ENCODE measurements at regions not wholly inside any gene's neighbourhood (a gene's known extent, or its start where the extent isn't known, plus 50 kb on each side); places are given as distances from the start of the nearest gene placed in this dataset.
"Not testable (repeated sequence)": the region's sequence is repeated elsewhere in the genome, so short reads cannot be mapped to it uniquely, and the experiment has no call there.

- DNase-seq, result no peak
These were observed 350.7 kb downstream of the NSUN3 start for GRCh38 chr3:94413336-94414108.

GRCh38 chr3:94414418-94414817 is 351.6 kb downstream of the NSUN3 start:
- DNase-seq, result no peak

DNA sequence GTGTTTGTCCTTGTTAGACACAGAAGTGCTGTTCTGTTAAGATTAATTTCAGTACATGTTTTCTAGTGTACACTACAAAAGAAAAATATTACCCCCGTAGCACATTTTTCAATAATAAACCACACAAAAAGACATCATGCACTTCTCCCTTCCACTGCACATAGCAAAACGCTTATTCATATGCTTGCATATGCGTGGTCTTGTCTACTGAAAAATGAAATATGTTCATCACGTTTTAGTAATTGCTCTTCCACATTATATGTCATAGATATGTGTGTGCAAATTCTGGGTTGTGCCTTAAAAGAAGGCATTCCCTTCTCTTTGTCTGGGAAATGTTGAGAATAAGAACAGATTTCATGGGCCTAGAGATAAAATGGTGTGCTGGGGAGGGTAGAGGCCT is 353.9 kb downstream of the NSUN3 start:
- no peak for DNase-seq

DNA sequence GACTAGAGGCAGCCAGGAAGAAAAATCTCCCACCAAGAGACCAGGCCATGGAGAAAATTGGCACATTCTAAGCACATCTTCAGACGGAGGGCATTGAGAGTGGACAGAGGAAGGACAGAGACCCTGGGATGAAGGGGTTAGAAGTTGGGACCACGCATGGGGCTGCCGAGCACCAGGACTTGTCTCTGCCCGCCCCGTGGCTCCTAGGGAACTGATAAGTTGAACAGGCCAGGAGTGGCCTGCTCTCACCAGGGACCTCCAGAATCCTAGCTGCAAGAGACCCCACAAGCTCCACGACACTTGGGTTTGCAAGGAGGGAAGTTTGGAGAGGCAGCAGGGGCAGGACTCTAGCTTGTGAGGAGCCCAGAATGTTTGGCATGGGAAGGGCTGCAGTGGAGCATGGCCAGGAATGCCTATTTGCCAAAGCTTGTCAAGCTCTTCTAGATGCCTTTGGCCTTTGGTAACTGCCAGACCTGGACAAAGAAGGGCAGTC is 355.1 kb downstream of the NSUN3 start:
- no peak for DNase-seq

DNA sequence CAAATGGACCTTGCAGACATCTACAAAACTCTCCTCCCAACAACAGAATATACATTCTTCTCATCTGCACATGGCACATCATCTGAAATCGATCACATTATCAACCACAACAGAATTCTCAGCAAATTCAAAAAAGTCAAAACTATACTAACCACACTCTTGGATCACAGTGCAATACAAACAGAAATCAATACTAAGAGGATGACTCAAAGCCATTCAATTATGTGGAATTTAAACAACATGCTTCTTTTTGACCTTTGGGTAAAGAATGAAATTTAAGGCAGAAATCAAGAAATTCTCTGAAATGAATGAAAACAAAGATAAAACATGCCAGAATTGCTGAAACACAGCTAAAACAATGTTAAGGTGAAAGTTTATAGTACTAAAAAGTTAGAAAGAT is 358.1 kb downstream of the NSUN3 start:
- DNase-seq, result no peak

DNA sequence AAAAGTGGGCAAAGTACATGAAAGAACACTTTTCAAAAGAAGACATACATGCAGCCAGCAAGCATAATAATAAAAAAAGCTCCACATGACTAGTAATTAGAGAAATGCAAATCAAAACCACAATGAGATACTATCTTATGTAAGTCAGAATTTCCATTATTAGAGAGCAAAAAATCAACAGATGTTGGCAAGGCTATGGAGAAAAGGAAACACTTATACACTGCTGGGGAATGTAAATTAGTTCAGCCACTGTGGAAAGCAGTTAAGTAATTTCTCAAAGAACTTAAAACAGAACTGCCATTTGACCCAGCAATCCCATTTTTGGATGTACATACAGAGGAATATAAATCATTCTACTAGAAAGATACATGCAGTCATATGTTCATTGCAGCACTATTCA is 360.7 kb downstream of the NSUN3 start:
- DNase-seq, result no peak

- DNase-seq, result no peak
These were observed 366.7 kb downstream of the NSUN3 start for GRCh38 chr3:94429517-94429916.

- DNase-seq, result no peak
These were observed 369.2 kb downstream of the NSUN3 start for GRCh38 chr3:94431876-94432570.

- no peak for DNase-seq
These were observed 370.9 kb downstream of the NSUN3 start for GRCh38 chr3:94433811-94434210.

DNA sequence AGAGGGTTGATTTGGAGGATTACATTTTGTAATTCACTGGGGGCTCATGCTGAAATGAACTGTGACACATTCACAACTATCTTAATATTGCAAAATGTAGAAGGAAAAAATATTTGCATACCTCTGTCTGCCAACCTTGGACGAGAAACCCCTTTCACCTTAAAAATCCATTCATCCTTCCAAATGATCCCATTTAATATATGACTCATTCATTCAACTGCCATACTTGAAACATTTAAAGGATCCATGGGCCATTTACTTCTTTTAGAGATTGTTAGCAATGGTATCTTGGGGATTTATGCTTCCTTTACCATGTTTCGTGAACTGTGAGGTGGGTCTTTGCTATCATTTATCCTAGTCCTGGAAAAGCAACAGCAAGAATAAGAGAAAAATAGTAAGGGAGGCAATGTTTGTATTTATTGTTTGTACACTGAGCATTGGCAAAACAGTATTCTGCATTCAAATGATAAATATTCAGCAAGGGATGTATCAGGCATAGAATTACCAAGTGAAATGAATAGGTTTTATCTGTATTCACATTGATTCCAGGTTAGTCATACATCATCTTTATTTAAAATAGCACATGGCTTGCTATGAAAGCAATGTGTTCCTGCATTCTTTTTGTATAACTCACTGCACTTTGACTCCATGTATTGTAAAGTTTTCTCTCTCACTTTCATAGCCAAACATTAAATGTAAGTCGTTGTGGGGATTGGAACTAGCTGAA is 378.1 kb downstream of the NSUN3 start:
- DNase-seq, result no peak

GRCh38 chr3:94441494-94441847 is 378.6 kb downstream of the NSUN3 start:
- no peak for DNase-seq

DNA sequence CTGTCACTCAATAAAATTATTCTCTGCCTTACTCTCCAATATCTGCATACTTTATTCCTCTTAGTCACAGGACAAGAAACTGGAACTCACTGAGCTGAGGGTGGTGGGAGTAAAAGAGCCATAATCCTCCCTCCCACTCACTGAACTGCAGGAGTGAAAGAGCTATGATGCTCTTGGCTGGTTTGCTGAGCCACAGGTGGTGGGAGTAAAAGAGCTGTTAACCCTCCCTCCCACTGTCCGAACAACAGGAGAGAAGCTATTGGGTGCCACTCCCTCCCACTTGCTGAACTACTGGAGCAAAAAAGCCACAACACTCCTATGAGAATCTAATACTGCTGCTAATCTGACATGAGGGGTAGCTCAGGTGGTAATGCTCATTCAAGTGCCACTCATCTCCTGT is 391.0 kb downstream of the NSUN3 start:
- DNase-seq, result no peak

GRCh38 chr3:94459167-94459566 is 396.3 kb downstream of the NSUN3 start:
- no peak for DNase-seq

DNA sequence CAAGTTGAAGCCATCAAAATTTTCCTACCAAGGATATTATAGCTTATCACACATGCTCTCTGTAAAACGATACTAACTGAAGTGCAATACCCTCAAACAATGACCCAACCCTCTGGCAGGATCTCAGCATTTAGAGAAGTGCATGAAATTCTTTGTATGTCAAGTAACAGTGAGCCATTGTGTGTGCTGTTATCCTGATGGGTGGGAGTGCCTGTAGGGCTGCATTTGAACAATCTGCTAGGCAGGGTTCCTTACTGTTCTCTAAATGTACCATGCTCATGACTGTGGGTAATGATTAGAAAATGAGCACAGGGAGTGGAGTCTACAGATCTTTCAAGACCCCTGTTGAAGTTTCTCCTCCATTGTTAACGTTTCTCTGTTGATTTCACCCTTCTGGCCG is 398.1 kb downstream of the NSUN3 start:
- no peak for DNase-seq

GRCh38 chr3:94462931-94463330 is 400.1 kb downstream of the NSUN3 start:
- DNase-seq, result no peak

DNA sequence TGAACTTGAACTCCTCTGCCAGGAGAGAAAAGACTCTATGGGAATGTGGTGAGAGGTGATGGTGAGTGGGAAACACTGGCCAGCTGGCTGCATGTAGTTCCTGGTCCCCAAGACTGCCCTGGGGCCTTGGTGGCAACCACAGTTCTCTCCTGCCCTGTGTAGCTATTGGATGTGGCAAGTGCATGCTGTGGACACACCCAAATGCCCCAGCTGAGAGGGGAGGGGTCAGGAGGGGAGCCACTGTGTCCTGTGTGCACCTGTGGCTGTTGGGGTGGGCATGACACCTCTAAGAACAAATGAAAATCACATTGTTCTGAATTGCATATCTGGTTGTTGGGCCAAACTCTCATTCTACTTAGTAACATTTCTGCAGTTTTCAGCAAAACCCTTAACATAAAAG is 409.6 kb downstream of the NSUN3 start:
- no peak for DNase-seq

DNA sequence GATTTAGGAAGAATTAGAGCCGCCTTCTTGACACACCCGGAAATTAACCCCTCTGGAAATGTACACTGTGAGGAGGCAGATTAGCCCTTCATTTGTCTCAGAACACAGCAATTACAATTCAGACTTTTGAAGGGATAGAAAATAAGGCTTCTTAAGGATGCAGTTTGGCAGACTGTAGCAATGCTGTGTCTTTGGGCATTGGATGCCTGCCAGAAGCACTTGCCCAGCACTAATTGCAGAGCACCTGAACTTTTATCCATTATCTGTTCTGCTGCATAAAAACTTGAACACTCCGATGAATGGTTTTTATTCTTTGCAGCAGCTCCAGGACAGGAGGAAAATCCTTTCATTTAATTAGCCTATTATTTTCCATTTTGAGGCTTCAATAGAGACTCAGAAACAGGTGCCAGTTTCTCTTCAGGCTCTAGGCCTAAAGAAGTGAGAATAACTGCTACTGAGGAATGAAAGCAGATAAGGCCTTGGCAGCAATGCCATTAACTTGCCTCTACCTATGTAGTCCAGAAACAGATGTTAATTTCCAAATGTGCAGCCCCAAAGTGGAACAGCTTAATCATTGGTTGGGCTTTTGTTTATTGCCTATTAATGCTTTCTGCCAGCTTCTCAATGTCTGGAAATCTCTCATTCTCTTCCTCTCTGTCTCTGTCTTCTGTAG is 418.5 kb downstream of the NSUN3 start:
- no peak for DNase-seq

DNA sequence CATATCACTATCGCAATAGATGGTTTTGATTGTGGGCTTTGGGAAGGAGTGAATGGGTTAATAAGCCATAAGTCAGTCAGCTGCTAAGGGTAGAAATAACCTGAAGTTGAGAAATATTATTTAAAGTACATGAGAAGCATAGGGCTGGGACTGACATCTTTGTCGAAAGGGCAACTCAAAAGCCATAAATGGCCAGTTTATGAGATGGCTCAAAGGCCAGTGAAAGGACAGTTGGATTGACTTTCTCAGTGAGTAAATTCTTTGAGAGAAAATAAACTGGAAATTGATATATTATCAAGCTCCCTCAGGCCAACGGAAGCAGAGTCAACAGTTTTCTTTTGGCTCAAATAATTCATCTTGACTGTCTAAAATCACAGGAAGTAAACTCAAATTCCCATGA is 419.8 kb downstream of the NSUN3 start:
- DNase-seq, result no peak

DNA sequence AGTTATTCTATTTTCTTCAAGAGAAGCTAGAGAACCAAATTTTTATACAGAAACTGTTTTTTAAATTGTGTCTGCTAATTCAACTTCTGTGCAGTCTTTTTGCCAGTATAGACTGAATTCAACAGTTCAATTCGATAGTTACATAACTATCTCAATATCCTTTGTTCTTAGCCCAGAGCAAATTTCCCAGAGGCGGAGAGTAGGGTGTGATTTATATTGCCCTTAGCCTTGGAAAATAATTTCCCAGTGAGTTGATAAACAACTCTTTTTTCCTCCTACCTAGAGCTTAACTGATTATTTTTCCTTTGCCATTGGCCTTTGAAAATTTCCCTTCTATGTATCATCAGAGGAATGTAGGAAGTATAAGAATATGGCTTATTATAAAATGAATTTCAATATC is 420.5 kb downstream of the NSUN3 start:
- DNase-seq, result no peak

GRCh38 chr3:94494992-94495391 is 432.1 kb downstream of the NSUN3 start:
- DNase-seq, result no peak

DNA sequence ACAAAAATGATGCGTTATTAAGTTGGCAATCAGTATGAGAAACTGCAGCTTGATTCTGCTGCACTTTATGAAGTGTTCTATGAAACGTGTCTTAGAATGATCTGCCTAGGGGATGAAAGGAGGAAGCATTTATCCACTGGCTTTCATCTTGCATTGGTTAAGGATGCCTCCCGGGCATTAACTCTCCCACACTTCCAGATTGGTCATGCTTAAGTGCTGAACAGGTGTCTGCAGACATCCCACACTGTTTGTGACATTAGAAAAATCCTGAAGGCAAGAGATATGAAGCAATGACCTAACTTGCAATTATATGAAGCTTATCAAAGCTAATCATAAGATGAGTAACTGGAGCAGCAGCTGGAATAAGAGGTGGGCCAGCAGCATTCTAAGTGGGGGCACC is 437.3 kb downstream of the NSUN3 start:
- DNase-seq, result no peak

DNA sequence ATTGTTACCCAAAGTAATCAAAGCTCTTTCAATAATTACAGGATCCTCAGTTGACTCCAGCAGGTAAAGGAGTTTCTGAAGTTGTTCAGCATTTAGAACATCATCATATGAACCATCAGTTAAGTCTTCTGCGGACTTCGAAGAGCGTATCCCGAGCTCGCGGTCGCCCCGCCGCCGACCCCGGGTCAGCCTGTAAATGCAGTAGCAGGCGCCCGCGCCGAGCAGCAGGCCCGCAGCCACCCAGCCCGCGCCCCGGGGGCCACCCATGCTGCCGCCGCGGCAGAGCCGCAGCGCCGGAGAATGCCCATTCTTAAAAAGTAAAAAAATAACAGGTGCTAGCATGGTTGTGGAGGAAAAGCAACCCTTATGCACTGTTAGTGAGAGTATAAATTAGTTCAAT is 444.5 kb downstream of the NSUN3 start:
- DNase-seq, result not testable (repeated sequence)

- DNase-seq, result no peak
These were observed 450.0 kb downstream of the NSUN3 start for GRCh38 chr3:94512876-94513275.

Measured in T-helper 1 cell (primary cell).